Osteocyte (in vitro differentiated cells): ENCODE measurements at regions not wholly inside any gene's neighbourhood (a gene's known extent, or its start where the extent isn't known, plus 50 kb on each side); places are given as distances from the start of the nearest gene placed in this dataset.

ENCODE experiments used
- DNase-seq: peaks from one replicate; pipeline ENCODE4 v3.0.0; 2021; ENCODE audit warnings: mixed read lengths; ENCODE audit not compliant: unreplicated experiment; ENCODE audit errors: extremely low spot score
- H3K27ac Mint-ChIP-seq: one replicate; pipeline ENCODE4 v1.8.0; 2021; ENCODE audit warnings: mild to moderate bottlenecking, mixed read lengths; ENCODE audit not compliant: unreplicated experiment
- H3K27me3 Mint-ChIP-seq: one replicate; pipeline ENCODE4 v1.8.0; 2021; ENCODE audit warnings: mixed read lengths; ENCODE audit not compliant: unreplicated experiment
- H3K36me3 Mint-ChIP-seq: one replicate; pipeline ENCODE4 v1.8.0; 2021; ENCODE audit warnings: mixed read lengths; ENCODE audit not compliant: unreplicated experiment
- H3K4me1 Mint-ChIP-seq: one replicate; pipeline ENCODE4 v1.8.0; 2021; ENCODE audit warnings: mixed read lengths; ENCODE audit not compliant: unreplicated experiment
- H3K4me3 Mint-ChIP-seq: one replicate; pipeline ENCODE4 v1.8.0; 2021; ENCODE audit warnings: mild to moderate bottlenecking, moderate library complexity, mixed read lengths; ENCODE audit not compliant: unreplicated experiment
- H3K9me3 Mint-ChIP-seq: one replicate; pipeline ENCODE4 v1.8.0; 2021; ENCODE audit warnings: mixed read lengths; ENCODE audit not compliant: unreplicated experiment
- CTCF ChIP-seq: fragments of 200-600 bp; sonication (generic); IDR thresholded peaks from 2 replicates; pipeline ENCODE4 v1.5.0; 2021; ENCODE audit warnings: antibody characterized with exemption, mild to moderate bottlenecking, moderate library complexity

- no peaks in the 10 kb centered on the region for H3K4me1 Mint-ChIP-seq
- H3K4me3 Mint-ChIP-seq, result no peak overlapping the region
- TF ChIP-seq CTCF, result no peak
- peaks cover 1% of the 10 kb centered on the region for H3K27me3 Mint-ChIP-seq
- no peak overlapping the region for H3K27ac Mint-ChIP-seq
- H3K36me3 Mint-ChIP-seq, result no peaks in the 10 kb centered on the region
- DNase-seq, result peak; percentile 81
- peaks cover 9% of the 10 kb centered on the region for H3K9me3 Mint-ChIP-seq
These were observed 178.0 kb upstream of the PPP1R26 start for GRCh38 chr9:135301271-135302263.

- H3K4me3 Mint-ChIP-seq, result no peak overlapping the region
- peaks cover 9% of the 10 kb centered on the region for H3K9me3 Mint-ChIP-seq
- TF ChIP-seq CTCF, result no peak
- H3K27me3 Mint-ChIP-seq, result no peaks in the 10 kb centered on the region
- H3K36me3 Mint-ChIP-seq, result no peaks in the 10 kb centered on the region
- no peaks in the 10 kb centered on the region for H3K4me1 Mint-ChIP-seq
- no peak overlapping the region for H3K27ac Mint-ChIP-seq
- peak; percentile 75 for DNase-seq
These were observed 177.0 kb upstream of the PPP1R26 start for GRCh38 chr9:135302329-135303279.

GRCh38 chr9:135303280-135303647, 176.3 kb upstream of the PPP1R26 start:
- Mint-ChIP-seq H3K4me1 (no peaks in the 10 kb centered on the region), H3K4me3 (no peak overlapping the region), H3K27ac (no peak overlapping the region), H3K27me3 (no peaks in the 10 kb centered on the region), H3K36me3 (no peaks in the 10 kb centered on the region), H3K9me3 (peaks cover 9% of the 10 kb centered on the region)
- TF ChIP-seq CTCF, result no peak
- peak; percentile 69 for DNase-seq

GRCh38 chr9:135303865-135304499, 175.6 kb upstream of the PPP1R26 start:
- no peak overlapping the region for H3K4me3 Mint-ChIP-seq
- no peaks in the 10 kb centered on the region for H3K27me3 Mint-ChIP-seq
- no peak for TF ChIP-seq CTCF
- peak; percentile 7 for DNase-seq
- no peak overlapping the region for H3K27ac Mint-ChIP-seq
- H3K9me3 Mint-ChIP-seq, result peaks cover 9% of the 10 kb centered on the region
- no peaks in the 10 kb centered on the region for H3K4me1 Mint-ChIP-seq
- no peaks in the 10 kb centered on the region for H3K36me3 Mint-ChIP-seq
